Osteocyte (in vitro differentiated cells): ENCODE measurements at regions not wholly inside any gene's neighbourhood (a gene's known extent, or its start where the extent isn't known, plus 50 kb on each side); places are given as distances from the start of the nearest gene placed in this dataset.

Source experiments
- DNase-seq: peaks from one replicate; pipeline ENCODE4 v3.0.0; 2021; ENCODE audit warnings: mixed read lengths; ENCODE audit not compliant: unreplicated experiment; ENCODE audit errors: extremely low spot score
- H3K27ac Mint-ChIP-seq: one replicate; pipeline ENCODE4 v1.8.0; 2021; ENCODE audit warnings: mild to moderate bottlenecking, mixed read lengths; ENCODE audit not compliant: unreplicated experiment
- H3K27me3 Mint-ChIP-seq: one replicate; pipeline ENCODE4 v1.8.0; 2021; ENCODE audit warnings: mixed read lengths; ENCODE audit not compliant: unreplicated experiment
- H3K36me3 Mint-ChIP-seq: one replicate; pipeline ENCODE4 v1.8.0; 2021; ENCODE audit warnings: mixed read lengths; ENCODE audit not compliant: unreplicated experiment
- H3K4me1 Mint-ChIP-seq: one replicate; pipeline ENCODE4 v1.8.0; 2021; ENCODE audit warnings: mixed read lengths; ENCODE audit not compliant: unreplicated experiment
- H3K4me3 Mint-ChIP-seq: one replicate; pipeline ENCODE4 v1.8.0; 2021; ENCODE audit warnings: mild to moderate bottlenecking, moderate library complexity, mixed read lengths; ENCODE audit not compliant: unreplicated experiment
- H3K9me3 Mint-ChIP-seq: one replicate; pipeline ENCODE4 v1.8.0; 2021; ENCODE audit warnings: mixed read lengths; ENCODE audit not compliant: unreplicated experiment
- CTCF ChIP-seq: fragments of 200-600 bp; sonication (generic); IDR thresholded peaks from 2 replicates; pipeline ENCODE4 v1.5.0; 2021; ENCODE audit warnings: antibody characterized with exemption, mild to moderate bottlenecking, moderate library complexity

DNA sequence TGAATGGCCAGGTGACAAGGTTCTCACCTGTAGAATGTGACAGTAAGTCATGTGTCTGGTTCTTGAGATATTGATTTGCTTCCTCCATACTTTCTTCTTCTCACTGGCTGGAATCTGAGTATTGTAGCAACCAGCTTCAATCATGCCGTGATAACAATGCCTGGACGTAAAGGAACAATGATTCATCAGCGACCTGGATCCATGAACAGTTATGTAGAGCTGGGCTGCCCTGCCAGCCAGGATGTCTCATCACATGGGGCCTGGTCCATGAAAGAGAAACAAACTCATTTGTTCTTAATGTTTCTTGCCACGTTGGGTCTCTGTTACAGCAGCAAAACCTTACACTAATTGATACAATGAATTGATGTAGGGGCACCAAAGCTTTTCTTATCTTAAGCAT lies 627.2 kb downstream of the TOX3 start:
- Mint-ChIP-seq H3K4me3 (no peak overlapping the region), H3K9me3 (no peaks in the 10 kb centered on the region), H3K36me3 (no peaks in the 10 kb centered on the region), H3K27ac (no peak overlapping the region), H3K27me3 (no peaks in the 10 kb centered on the region), H3K4me1 (no peaks in the 10 kb centered on the region)
- no peak for DNase-seq
- no peak for TF ChIP-seq CTCF

GRCh38 chr16:51916814-51917213 lies 630.1 kb downstream of the TOX3 start:
- no peaks in the 10 kb centered on the region for H3K9me3 Mint-ChIP-seq
- no peaks in the 10 kb centered on the region for H3K4me1 Mint-ChIP-seq
- H3K27ac Mint-ChIP-seq = no peak overlapping the region
- H3K4me3 Mint-ChIP-seq = no peak overlapping the region
- DNase-seq = no peak
- no peak for TF ChIP-seq CTCF
- H3K36me3 Mint-ChIP-seq = no peaks in the 10 kb centered on the region
- H3K27me3 Mint-ChIP-seq = peaks cover 13% of the 10 kb centered on the region

GRCh38 chr16:51916231-51916630 lies 630.7 kb downstream of the TOX3 start:
- Mint-ChIP-seq H3K4me3 (no peak overlapping the region), H3K4me1 (no peaks in the 10 kb centered on the region), H3K36me3 (no peaks in the 10 kb centered on the region), H3K9me3 (no peaks in the 10 kb centered on the region), H3K27me3 (peaks cover 13% of the 10 kb centered on the region), H3K27ac (no peak overlapping the region)
- DNase-seq = no peak
- no peak for TF ChIP-seq CTCF

GRCh38 chr16:51907680-51908079 lies 639.3 kb downstream of the TOX3 start:
- H3K4me1 Mint-ChIP-seq = no peaks in the 10 kb centered on the region
- DNase-seq = no peak

GRCh38 chr16:51900221-51900780 lies 646.6 kb downstream of the TOX3 start:
- no peak for TF ChIP-seq CTCF
- peaks cover 4% of the 10 kb centered on the region for H3K9me3 Mint-ChIP-seq
- no peak for DNase-seq
- no peaks in the 10 kb centered on the region for H3K4me1 Mint-ChIP-seq
- H3K27ac Mint-ChIP-seq = no peak overlapping the region
- H3K36me3 Mint-ChIP-seq = no peaks in the 10 kb centered on the region
- H3K27me3 Mint-ChIP-seq = peaks cover 3% of the 10 kb centered on the region
- H3K4me3 Mint-ChIP-seq = no peak overlapping the region

More at GRCh38 chr16:51907680-51908079, 639.3 kb downstream of the TOX3 start:
- Mint-ChIP-seq H3K27ac (no peak overlapping the region), H3K9me3 (no peaks in the 10 kb centered on the region), H3K4me3 (no peak overlapping the region), H3K36me3 (no peaks in the 10 kb centered on the region), H3K27me3 (peaks cover 5% of the 10 kb centered on the region)
- no peak for TF ChIP-seq CTCF
